Superior temporal gyrus (tissue), 1 donor: ENCODE measurements at regions not wholly inside any gene's neighbourhood (a gene's known extent, or its start where the extent isn't known, plus 50 kb on each side); places are given as distances from the start of the nearest gene placed in this dataset.
"Not testable (repeated sequence)": the region's sequence is repeated elsewhere in the genome, so short reads cannot be mapped to it uniquely, and the experiment has no call there.

Experiments
- DNase-seq: peaks from one replicate; pipeline ENCODE4 v3.0.0-alpha.2; 2016; ENCODE audit errors: extremely low spot score

- DNase-seq: no peak
Observed at GRCh38 chr16:64297863-64298600, 823.8 kb downstream of the CDH11 start.

DNA sequence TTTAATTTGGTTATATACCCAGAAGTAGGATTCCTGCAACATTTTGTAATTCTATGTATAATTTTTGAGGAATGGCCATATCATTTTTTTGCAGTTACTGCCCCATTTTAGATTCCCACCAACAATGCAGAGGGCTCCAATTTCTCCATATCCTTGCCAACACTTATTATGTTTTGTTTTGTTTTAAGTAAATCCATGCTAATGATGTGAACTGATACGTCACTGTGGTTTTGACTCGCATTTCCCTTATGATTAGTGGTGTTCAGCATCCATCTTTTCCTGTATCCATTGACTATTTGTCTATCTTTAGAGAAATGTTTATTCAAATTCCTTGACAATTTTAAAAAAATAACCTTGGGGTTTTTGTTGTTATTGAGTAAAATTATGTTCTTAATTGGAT lies 826.4 kb downstream of the CDH11 start:
- DNase-seq: no peak

GRCh38 chr16:64292953-64293352 lies 828.9 kb downstream of the CDH11 start:
- no peak for DNase-seq

- DNase-seq: no peak
Observed at GRCh38 chr16:64292161-64292560, 829.7 kb downstream of the CDH11 start.

DNA sequence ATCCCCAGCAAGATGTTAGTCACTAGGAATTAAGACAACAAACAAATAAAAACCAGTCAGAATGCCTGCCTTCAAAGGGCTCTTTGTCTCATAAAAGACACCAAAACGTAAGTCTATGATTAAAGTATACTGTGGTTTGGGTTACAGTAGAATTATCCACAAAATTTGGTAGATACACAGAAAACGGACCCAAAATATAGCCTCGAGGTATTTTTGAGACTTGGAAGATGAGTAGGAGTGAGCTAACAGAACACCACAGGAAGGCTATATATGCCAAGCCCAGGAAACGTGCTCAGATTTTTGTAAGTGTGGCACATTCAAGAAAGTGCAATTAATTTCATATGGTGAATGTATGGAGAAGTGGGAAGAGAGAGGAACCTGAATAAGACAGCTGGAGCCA lies 831.4 kb downstream of the CDH11 start:
- no peak for DNase-seq

- no peak for DNase-seq
Observed at GRCh38 chr16:64287655-64288528, 834.0 kb downstream of the CDH11 start.

DNA sequence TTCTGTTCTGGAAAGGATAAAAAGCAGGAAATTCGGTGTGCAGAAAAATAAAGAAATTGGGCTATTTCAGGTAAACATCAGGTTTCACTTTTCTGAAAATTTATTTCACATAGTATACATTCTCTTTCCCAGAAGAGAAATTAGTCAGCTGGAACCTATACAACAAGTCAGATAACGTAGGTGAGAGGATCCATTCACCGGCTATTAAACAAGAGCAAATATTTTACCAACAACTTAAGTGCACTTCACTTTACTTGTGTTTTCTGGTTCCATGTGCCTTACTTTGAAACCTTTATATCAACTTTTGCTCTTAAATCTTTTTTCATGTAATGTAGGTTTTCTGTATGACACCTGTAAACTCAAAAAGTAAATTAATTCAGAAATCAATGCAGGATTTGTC lies 839.7 kb downstream of the CDH11 start:
- DNase-seq: no peak

DNA sequence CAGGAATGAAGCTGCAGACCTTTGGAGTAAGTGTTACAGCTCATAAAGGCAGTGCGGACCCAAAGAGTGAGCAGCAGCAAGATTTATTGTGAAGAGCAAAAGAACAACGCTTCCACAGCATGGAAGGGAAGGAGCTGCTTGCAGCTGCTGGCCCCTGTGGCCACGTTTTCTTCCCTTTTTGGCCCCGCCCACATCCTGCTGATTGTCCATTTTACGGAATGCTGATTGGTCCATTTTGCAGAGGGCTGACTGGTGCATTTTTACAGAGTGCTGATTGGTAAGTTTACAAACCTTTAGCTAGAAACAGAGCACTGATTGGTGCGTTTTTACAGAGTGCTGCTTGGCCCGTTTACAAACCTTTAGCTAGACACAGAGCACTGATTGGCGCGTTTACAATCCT lies 841.5 kb downstream of the CDH11 start:
- no peak for DNase-seq

DNA sequence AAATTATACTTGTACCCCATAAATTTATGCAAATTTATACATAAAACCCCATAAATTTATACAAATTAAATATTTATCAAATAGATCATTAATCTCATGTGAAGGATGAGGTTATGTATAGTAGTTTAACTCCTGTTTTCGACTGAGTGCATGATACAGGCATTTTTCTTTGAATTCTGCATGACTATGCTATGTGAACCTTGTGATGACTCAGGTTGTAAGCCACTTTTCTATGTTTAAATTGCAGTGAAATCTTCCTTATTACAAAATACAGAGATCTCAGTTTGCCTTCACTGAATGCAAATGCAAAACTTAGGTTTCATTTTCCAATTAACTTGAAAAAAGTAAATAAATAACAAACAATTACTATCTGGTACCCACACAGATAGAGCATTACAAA lies 843.7 kb downstream of the CDH11 start:
- no peak for DNase-seq

DNA sequence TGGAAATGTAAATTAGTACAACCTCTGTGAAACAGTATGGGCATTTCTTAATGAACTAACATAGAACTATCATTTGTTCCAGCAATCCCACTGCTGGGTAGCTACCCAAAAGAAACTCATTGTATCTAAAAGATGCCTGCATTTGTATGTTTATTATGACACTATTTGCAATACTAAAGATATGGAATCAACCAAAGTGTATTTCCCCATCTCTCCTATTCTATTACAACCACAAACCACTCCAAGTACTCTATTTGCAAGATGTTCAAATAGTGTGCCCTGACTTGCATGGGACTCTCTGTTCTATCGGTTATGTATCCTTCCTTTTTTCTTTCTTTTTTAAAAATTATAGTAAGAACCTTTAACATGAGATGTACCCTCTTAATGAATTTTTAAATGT lies 845.2 kb downstream of the CDH11 start:
- DNase-seq: no peak

DNA sequence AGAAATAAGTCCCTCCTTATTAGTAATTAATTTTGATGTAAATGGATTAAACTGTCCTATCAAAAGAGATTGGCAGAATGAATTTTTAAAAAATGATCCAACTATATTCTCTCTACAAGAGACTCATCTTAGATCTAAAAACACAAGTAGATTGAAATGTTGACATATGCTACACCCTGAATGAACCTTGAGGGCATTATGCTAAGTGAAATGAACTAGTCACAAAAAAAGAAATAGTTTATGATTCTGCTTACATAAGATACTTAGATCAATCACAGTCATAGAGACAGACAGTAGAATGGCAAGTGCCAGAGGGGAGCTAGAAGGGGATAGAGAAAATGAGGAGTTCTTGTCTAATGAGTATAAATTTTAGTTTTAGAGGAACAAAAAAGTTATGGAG lies 849.8 kb downstream of the CDH11 start:
- DNase-seq: no peak

GRCh38 chr16:64269756-64270155 lies 852.1 kb downstream of the CDH11 start:
- DNase-seq: no peak

DNA sequence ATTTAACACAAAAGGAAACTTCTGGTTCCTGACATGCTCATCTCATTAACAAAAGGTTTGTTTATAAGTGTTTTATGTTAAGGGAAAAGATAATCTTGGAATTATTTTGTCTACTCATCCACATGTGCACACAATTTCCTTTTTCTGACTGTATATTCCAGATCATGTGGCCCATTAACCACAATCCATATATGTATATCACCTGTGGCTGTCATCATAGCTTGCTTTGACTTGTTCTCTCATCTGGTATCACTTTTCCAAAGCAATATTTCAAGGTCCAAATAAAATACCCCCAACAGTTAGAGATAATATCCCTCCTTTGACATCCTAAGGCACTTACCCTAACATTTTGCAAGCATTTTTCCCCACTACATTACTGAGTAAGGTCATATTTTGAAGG lies 856.1 kb downstream of the CDH11 start:
- no peak for DNase-seq

GRCh38 chr16:64260631-64261401 lies 861.0 kb downstream of the CDH11 start:
- DNase-seq: not testable (repeated sequence)

- DNase-seq: no peak
Observed at GRCh38 chr16:64254443-64255367, 867.2 kb downstream of the CDH11 start.

DNA sequence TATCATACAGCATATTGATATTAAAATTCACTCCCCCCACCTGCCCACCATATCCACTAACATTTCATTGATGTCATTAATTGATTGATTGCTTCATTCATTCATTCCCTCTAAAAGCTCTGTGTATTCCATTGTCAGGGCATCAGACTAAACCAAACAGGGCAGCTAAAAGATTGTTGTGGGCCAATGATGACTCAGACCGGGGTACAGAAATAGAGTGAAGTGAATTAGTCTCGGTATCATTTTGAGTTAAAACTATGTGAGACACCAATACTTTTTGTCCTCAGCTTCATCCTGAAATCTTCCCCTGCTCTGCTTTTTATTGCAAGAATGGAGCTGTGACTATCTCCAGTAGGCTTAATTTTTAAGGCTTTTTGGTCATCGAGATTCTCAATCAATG lies 868.3 kb downstream of the CDH11 start:
- no peak for DNase-seq

DNA sequence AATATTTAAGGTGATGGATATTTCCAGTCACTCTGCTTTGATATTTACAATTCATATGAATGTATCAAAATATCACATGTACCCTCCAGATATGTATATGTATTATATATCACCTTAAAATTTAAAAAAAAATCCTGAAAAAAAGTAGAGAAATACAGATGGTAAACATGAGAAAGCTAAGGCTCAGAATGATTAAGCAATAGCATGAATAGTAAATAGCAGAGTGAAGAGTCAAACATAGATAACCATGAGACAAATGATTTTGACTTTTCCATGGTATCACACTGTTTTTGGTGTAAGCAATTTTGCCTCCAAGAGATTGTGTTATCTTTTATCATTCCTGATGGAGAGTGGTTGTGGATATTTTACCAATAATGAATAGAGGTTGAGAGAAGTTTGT lies 868.8 kb downstream of the CDH11 start:
- no peak for DNase-seq

DNA sequence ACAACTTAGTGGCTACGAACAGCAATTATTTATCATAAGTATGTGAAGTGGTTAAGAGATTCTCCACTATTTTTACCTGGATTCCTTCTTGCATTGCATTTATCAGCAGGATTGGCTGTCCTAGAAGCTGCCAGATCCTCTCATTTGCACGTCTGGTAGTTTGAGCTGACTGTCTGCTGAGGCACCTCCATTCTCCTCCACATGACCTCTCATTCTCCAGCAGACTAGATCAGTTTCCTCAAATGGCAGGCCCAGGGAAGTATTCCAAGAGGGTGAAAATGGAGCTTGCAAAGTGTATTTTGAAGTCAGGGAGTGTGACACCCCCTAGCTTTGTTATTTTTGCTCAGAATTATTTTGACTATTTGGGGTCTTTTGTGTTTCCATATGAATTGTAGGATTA lies 870.1 kb downstream of the CDH11 start:
- no peak for DNase-seq

DNA sequence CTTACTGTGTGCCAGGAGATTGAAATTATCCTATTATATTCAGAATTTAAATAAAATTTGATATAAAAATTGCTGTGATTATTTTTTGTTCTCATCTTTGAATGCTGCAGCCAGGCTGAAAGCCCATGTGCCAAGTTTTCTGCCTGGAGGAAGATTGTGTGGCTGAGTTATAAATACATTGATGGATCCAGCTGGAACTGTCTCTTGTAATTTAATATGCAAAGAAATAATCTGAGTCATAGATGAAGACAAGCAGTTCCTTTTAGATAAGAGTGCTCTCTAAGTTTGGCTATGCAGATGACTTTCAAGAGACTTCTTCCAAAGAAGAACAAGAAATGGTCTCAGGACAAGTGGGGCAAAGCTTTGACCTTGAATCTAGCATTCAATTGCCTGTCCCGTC lies 871.0 kb downstream of the CDH11 start:
- peak; percentile 53 for DNase-seq

DNA sequence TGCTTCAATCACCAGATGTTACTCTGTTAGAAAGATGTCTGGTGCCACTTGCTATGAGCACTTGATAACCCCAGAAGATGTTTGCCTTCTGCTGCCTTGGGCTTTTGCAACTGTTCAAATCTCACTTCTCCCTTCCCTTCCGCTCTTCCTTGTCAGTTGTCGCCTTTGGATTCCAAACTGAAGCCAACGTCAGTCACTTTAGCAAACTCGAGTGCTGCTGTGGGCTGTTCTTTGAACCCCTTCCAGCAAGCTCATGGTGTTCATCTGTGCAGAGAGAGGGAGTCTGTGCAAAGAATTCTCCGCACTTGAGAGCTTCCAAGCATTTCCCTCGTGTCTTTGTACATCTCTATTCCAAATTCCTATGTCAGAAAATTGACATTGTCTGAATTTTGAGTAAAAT lies 879.4 kb downstream of the CDH11 start:
- peak; percentile 49 for DNase-seq

DNA sequence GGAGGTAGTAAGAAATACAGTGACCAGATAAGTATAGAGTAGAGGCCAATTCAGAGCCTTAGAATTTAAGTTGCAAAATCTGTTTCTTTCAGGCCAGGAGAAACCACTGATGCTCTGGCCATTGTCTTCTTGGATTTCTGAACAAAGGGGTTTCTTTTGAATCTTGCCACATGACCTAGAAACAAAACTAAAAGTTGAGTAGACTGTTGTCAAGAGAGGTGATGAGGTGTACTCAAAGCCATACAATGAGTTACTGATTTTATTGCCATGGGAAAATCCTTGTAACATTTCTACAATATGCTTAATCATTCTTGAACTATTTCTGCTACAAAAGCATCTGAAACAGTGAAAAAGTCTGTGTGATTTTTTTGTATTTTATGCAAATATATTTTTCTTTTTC lies 881.3 kb downstream of the CDH11 start:
- no peak for DNase-seq
